SHP77 treated with DMSO at 0.1 percent for 48 hours (cell line): ENCODE measurements at regions not wholly inside any gene's neighbourhood (a gene's known extent, or its start where the extent isn't known, plus 50 kb on each side); places are given as distances from the start of the nearest gene placed in this dataset.
"Not testable (repeated sequence)": the region's sequence is repeated elsewhere in the genome, so short reads cannot be mapped to it uniquely, and the experiment has no call there.

Experiments used
- DNase-seq: peaks from one replicate; lab custom pipeline; 2025; lab: John Stamatoyannopoulos, UW

DNA sequence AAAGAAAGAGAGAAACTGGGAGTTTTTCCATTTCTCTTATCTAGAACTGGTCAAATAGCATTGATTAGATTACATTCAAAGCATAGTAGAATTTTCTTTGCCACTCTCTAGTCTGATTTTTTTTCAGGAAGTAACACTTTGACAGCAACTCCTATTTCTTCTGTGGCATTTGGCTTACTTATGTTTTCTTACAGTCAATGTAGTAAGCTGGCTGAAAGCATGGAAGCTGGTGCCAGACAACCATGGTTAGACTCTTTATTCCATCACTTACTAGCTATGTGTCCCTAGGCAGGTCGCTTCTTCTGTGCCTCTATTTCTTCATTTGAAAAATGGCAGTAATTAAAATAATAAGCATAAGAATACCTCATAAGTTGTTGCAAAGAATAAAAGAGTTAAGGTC lies 54.2 kb upstream of the OPRM1 start:
- DNase-seq, result no peak

- DNase-seq, result no peak
Measured at GRCh38 chr6:153980171-153980570, 58.9 kb upstream of the OPRM1 start.

GRCh38 chr6:153978911-153979548 lies 60.0 kb upstream of the OPRM1 start:
- not testable (repeated sequence) for DNase-seq

DNA sequence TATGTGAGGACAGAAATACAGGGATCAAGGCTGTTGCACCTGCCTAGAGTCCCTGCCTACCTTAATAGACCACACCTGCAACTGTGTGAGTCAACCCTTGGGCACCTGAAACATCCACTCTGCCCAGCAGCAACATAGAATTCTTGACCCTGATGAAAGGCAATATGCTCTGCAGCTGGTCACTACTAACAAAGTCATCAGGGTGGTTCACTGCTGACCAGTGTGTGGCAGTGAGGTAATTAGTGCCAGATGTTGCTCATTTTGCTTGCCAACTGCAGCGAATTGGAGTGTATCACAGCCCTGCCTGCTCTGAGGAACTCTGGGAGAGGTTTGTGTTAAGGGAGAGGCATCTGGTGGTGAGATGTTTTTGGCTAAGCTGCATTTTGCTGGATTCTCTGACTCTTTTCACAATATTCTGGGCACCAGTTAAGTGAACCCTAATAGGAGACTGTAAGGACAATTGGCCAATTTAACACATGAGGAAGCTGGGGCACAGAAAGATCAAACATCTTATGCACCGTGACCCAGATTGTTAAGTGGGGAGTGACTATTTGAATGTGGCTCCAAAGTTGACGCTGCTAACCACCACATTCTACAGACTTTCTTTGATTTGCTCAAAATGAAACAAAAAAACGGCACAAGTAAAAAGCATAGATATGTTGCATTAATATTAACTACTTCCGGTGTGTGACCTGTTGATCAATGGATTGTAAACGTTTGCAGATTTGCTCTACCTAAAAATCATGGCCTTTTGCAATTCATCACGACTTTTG lies 61.9 kb upstream of the OPRM1 start:
- no peak for DNase-seq

GRCh38 chr6:153966001-153966400 lies 73.0 kb upstream of the OPRM1 start:
- no peak for DNase-seq

DNA sequence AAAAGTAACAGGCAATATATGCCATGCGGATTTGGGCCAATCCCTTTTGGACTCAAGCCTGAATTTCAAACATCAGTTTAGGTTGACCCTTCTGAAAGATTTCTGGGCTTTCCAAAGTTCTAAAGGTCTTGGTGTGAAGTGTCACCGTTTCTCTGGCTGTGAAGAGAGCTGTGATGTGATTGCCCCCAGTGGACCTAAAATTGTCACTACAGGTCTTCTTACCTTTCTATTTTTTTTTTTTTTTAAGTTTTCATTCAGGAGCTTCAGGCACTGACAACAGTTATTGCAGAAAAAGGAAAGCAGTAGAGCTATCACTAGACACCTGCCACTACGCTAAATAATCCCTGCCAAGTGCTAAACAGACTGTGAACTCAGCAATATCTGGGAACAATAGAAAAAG lies 75.7 kb upstream of the OPRM1 start:
- no peak for DNase-seq

DNA sequence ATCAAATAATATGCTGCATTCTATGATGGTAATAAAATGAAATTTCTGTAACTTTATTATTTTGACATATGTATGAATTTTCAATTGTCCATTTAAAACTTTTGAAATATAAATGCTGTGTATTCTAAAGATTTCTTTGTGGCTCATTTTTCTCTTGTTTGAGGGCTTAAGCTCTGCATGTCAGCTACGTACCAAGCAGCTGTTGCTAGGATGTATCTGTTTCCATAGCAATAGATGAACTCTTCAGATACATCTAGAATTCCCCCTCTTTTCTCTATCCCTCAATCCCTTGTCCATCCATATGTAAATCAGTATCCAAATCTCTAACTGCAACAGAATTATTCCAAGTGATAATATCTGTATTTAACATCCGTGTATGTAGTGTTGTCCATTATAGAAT lies 76.5 kb upstream of the OPRM1 start:
- DNase-seq, result no peak

DNA sequence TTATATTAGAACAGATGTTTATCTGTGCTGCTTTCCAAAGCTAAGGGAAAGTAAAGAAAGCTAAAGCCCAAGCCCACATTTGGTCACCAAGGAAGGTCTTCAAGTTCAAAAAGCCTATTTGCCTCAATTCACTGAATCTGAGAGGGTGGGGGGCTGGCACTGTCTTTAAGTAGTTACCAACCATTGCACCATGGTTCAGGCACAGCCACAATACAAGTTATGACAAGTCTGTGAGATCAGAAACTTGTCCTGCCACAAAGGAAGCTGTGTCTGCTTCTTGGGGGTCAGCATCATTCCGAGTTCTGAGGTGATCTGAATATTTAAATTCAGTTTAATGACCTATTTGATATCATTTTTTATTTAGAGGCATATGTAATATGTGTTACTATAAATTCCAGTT lies 78.3 kb upstream of the OPRM1 start:
- no peak for DNase-seq

DNA sequence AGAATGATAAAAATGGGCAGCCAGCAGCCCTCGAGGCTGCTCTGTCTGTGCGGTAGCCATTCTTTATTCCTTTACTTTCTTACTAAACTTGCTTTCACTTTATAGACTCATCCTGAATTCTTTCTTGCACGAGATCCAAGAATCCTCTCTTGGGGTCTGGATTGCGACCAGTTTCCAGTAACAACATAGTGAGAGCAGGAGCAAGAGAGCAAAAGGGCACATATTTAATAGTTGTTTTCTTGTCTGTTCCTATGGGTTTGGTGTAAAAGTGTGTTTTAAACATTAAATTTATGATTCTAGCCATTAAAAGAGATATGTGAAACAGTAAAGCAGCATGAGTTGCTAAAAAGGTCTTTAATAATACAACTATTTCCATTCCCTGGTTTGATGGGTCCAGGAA lies 78.8 kb upstream of the OPRM1 start:
- DNase-seq, result no peak

DNA sequence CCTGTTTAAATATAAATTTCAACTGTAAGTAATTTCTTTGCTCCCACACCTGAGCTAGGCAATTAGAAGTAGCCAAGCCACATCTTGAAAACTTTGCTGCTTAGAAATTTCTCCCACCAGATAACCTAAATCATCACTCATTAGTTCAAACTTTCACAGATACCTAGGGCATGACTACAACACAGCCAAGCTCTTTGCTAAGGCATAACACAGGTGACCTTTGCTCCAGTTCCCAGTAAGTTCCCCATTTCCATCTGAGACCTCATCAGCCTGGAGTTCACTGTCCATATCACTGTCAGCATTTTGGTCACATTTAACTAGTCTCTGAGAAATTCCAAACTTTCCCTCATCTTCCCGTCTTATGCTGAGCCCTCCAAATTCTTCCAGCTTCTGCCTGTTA lies 79.8 kb upstream of the OPRM1 start:
- no peak for DNase-seq

DNA sequence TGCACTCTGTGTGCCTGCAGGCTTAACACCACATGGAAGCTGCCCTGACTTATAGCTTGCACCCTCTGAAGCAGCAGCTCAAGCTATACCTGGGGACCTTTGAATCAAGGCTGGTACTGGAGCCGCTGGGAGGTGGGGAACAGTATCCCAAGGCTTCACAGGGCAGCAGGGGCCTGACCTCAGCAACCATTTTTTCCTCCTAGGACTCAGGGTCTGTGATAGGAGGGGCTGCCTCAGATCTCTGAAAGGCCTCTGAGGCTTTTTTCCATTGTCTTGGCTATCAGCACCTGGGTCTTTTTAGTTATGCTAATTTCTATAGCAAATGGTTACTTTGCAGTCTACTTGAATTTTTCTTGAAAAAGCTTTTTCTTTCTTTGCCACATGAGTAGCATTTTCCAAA lies 80.2 kb upstream of the OPRM1 start:
- DNase-seq, result no peak

DNA sequence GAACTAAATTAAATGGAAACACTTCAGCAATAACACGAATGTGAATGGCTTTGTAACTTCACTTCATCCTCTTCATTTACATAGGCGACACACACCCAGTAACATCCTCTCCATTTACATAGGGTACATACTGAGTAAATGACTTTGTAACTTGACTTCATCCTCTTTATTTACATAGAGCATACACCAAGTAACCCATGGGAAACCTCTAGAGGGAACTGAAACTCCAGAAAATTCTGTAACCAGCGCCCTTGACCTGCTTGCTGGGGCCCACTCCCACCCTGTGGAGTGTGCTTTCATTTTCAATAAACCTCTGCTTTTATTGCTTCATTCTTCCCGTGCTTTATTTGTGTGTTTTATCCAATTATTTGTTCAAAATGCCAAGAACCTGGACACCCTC lies 81.6 kb upstream of the OPRM1 start:
- DNase-seq, result no peak

- no peak for DNase-seq
Measured at GRCh38 chr6:153956808-153957207, 82.2 kb upstream of the OPRM1 start.

DNA sequence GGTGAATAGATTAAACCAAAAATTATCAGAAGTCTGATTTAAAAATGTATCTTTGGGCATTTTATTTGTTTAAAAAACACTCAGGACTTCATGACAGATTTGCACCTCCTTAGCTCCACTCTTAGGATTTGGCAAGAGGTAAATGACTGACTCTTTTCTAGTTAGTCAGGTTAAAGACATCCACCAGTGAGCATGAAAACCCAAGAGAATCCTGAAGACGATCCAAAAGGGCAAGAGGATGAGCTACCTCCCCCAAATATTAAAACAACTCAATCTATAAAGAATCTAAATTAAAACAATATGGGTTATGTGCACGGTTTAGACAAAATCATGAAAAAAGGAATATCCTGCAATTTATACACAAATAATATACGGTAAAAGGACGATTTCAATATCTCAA lies 89.4 kb upstream of the OPRM1 start:
- no peak for DNase-seq

DNA sequence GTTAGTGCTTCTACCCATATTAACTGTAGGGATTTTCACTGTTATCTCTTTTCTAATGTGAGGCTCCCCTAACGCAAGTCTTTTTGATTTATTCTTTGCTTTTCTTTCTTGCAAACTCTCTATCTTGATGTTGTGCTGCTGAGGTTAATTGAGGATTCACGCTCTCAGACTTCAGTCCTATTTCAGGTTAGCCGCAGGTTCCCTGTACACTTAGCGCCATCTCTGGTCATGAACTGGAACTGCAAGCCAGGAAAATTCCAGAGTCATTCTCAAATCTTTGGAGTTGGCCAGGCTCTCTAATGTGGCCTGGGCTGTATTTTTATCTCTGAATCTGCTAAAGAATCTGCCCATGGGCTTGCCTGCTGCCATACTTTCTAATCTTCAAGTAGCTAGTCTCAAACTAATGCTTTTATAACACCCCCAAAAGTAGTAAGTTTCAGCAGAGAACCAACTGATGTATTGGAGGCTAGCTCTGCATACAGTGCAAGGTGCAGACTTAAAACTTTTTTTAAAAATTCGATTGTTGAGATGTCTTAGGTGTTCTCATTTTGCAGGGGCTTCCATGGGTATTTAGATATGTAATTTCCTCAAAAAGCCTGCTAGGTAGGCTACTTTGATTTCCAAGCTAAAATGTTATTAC lies 91.1 kb upstream of the OPRM1 start:
- DNase-seq, result peak; percentile 14

- DNase-seq, result no peak
Measured at GRCh38 chr6:153944201-153944600, 94.8 kb upstream of the OPRM1 start.

DNA sequence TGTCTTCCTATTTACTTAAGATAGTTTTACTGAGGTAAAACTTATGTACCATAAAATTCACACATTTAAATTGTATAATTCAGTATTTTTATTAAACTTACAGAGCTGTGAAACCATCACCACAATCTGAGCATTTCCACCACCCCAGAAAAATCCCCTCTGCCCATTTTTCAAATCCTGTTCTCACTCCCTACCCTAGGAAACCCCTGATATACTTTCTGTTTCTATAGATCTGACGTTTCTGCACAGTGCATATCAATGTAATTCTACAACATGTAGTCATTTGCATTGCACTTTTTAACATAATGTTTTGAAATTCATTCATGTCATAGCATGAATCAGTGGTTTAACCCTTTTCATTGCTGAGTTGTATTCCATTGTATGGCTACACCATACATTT lies 96.7 kb upstream of the OPRM1 start:
- no peak for DNase-seq

DNA sequence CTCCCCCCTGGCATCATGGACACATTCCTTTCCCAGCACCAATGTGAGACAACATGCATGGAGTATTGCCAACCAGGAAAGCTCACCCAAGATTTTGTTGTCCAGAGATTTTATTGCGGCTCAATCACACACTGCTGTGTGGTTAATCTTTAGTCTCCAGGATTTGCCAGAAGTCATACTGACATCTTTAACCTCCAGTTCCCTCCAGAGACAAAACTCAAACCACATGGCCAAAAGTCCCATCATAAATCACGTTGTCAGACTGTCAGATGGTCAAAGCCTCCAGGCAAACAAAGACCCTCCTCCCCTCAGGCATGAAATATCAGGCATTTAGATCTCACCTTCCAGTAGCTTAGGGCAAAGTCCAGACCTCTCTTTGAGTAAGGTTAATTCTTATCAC lies 97.3 kb upstream of the OPRM1 start:
- no peak for DNase-seq

- DNase-seq, result no peak
Measured at GRCh38 chr6:153938876-153939275, 100.2 kb upstream of the OPRM1 start.

DNA sequence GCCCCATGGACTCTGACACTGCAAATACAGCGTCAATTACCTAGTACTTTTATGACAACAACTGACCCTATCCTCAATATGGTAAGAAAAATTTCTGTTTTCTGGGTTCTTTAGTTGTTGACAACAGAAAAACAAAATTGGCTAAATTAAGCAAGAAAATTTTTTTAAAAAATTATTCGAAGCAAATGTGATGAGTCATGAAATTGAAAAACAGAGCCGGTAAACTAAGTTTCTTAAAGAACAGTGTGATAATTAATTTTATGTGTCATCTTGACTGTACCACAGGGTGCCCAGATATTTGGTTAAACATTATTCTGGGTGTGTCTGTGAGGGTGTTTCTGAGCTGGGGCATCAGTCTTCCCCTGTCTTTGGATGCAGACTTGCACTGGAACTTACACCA lies 107.6 kb upstream of the OPRM1 start:
- no peak for DNase-seq

DNA sequence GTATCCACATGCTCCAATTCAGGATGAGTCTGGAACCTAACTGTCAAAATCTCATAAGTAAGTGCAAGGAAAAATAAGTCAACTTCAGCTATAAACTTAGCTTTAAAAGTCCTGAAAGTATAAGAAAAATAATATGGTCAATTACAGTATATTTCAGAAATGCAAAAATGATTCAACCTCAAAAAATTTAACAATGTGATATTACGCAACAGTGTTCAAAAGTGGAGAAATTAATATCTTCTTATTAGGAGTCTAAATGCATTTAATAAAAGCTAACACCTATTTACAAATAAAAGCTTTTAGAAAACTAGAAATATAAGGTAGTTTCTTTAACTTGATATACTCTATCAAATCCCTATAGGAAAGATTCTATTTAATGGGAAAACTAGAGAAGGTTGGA lies 111.2 kb upstream of the OPRM1 start:
- no peak for DNase-seq

DNA sequence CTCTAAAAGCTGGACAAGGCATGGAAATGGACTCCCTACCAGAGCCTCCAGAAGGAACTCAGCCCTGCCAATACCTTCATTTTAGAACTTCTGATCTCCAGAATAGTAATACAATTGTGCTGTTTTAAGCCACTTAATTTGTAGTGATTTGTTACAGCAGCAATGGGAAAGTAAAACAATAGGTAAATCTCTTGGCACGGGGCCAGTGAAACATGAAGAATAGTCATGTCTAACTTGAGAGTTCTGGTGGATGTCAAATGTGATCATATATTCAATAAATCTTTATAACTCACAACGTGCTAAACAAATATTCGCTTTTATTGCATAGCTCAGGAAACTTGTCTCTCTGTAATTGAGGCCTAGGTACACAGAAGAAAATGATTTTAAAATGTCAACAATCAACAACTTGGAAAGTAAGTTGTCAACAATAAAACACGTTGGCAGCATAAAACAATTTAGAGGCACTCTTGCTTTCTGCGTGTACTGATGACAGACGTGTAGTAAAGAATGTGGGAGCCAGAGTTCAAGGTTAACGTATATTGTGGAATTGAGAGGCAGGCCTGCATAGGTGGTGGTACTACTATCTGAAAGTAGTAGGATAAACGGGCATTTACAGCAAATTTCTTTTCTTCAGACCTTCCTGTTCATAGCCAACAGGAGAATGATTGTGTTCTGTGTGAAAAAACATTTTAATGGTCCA lies 140.5 kb upstream of the OPRM1 start:
- no peak for DNase-seq

- no peak for DNase-seq
Measured at GRCh38 chr6:153882411-153882810, 156.6 kb upstream of the OPRM1 start.
